Hepatic stellate cell (primary cell): ENCODE measurements at regions not wholly inside any gene's neighbourhood (a gene's known extent, or its start where the extent isn't known, plus 50 kb on each side); places are given as distances from the start of the nearest gene placed in this dataset.

Experiments
- DNase-seq: peaks from one replicate; pipeline ENCODE4 v3.0.0; 2011; ENCODE audit warnings: low spot score

GRCh38 chr10:3538656-3539531, 246.1 kb downstream of the KLF6 start:
- DNase-seq: peak; percentile 87

GRCh38 chr10:3538291-3538655, 246.7 kb downstream of the KLF6 start:
- no peak for DNase-seq

- DNase-seq: no peak
Measured at GRCh38 chr10:3537518-3537917, 247.5 kb downstream of the KLF6 start.

- DNase-seq: no peak
Measured at GRCh38 chr10:3535001-3535400, 250.0 kb downstream of the KLF6 start.

- no peak for DNase-seq
Measured at GRCh38 chr10:3534433-3534832, 250.6 kb downstream of the KLF6 start.

- DNase-seq: no peak
Measured at GRCh38 chr10:3533296-3533695, 251.7 kb downstream of the KLF6 start.

GRCh38 chr10:3532644-3533043, 252.4 kb downstream of the KLF6 start:
- no peak for DNase-seq

GRCh38 chr10:3531670-3532069, 253.3 kb downstream of the KLF6 start:
- DNase-seq: no peak

GRCh38 chr10:3530783-3531645, 254.0 kb downstream of the KLF6 start:
- DNase-seq: no peak

- no peak for DNase-seq
Measured at GRCh38 chr10:3530346-3530745, 254.7 kb downstream of the KLF6 start.

GRCh38 chr10:3529691-3530090, 255.3 kb downstream of the KLF6 start:
- DNase-seq: no peak

- no peak for DNase-seq
Measured at GRCh38 chr10:3528823-3529403, 256.1 kb downstream of the KLF6 start.

GRCh38 chr10:3528271-3528670, 256.7 kb downstream of the KLF6 start:
- DNase-seq: peak; percentile 71

GRCh38 chr10:3527869-3528268, 257.1 kb downstream of the KLF6 start:
- DNase-seq: peak; percentile 79

GRCh38 chr10:3526727-3527501, 258.1 kb downstream of the KLF6 start:
- DNase-seq: peak; percentile 77

- peak; percentile 96 for DNase-seq
Measured at GRCh38 chr10:3525832-3526449, 259.1 kb downstream of the KLF6 start.

GRCh38 chr10:3524086-3524960, 260.7 kb downstream of the KLF6 start:
- DNase-seq: no peak

- DNase-seq: no peak
Measured at GRCh38 chr10:3523309-3524050, 261.5 kb downstream of the KLF6 start.

GRCh38 chr10:3516923-3517255, 268.1 kb downstream of the KLF6 start:
- no peak for DNase-seq
